C4-2B (cell line): ENCODE measurements at regions not wholly inside any gene's neighbourhood (a gene's known extent, or its start where the extent isn't known, plus 50 kb on each side); places are given as distances from the start of the nearest gene placed in this dataset.

Experiments used
- H3K27ac ChIP-seq: fragments of 450-650 bp; 2 replicates; pipeline ENCODE4 v1.5.1; 2017
- CTCF ChIP-seq: fragments of 450-650 bp; conservative IDR thresholded peaks from 2 replicates; pipeline ENCODE4 v1.5.1; 2017; ENCODE audit warnings: mild to moderate bottlenecking
- ZFX ChIP-seq: fragments of 450-650 bp; IDR thresholded peaks from 2 replicates; pipeline ENCODE4 v1.6.1; 2017

GRCh38 chr4:10204401-10205058 lies 87.9 kb upstream of the WDR1 start:
- no peak overlapping the region for H3K27ac ChIP-seq
- no peak for TF ChIP-seq CTCF
- no peak for TF ChIP-seq ZFX

- H3K27ac ChIP-seq = no peak overlapping the region
- TF ChIP-seq ZFX = no peak
These were observed 87.3 kb upstream of the WDR1 start for GRCh38 chr4:10203851-10204250.

- no peak overlapping the region for H3K27ac ChIP-seq
- TF ChIP-seq CTCF (no peak), ZFX (no peak)
These were observed 85.0 kb upstream of the WDR1 start for GRCh38 chr4:10201381-10202223.

- H3K27ac ChIP-seq = no peak overlapping the region
- TF ChIP-seq CTCF = no peak
- TF ChIP-seq ZFX = no peak
These were observed 84.3 kb upstream of the WDR1 start for GRCh38 chr4:10200869-10201268.

GRCh38 chr4:10198365-10198764 lies 81.8 kb upstream of the WDR1 start:
- TF ChIP-seq ZFX = no peak
- TF ChIP-seq CTCF = no peak

GRCh38 chr4:10197952-10198351 lies 81.4 kb upstream of the WDR1 start:
- peak overlapping the region; percentile 19; the same call in 1 of the 2 replicates for H3K27ac ChIP-seq
- no peak for TF ChIP-seq ZFX
- no peak for TF ChIP-seq CTCF

More at GRCh38 chr4:10198365-10198764, 81.8 kb upstream of the WDR1 start:
- peak overlapping the region; percentile 19; the same call in 1 of the 2 replicates for H3K27ac ChIP-seq

GRCh38 chr4:10196191-10196590 lies 79.6 kb upstream of the WDR1 start:
- no peak for TF ChIP-seq ZFX
- no peak for TF ChIP-seq CTCF
- no peak overlapping the region for H3K27ac ChIP-seq

- no peak overlapping the region for H3K27ac ChIP-seq
- TF ChIP-seq CTCF = no peak
- TF ChIP-seq ZFX = no peak
These were observed 75.7 kb upstream of the WDR1 start for GRCh38 chr4:10192331-10192730.
